HG02870 (cell line): ENCODE measurements at regions not wholly inside any gene's neighbourhood (a gene's known extent, or its start where the extent isn't known, plus 50 kb on each side); places are given as distances from the start of the nearest gene placed in this dataset.

Experiments
- ATAC-seq: cut with Tn5 transposase; IDR thresholded peaks from one replicate; pipeline ENCODE4 v1.9.1; 2021; ENCODE audit warnings: mild to moderate bottlenecking, moderate library complexity; ENCODE audit not compliant: unreplicated experiment

- ATAC-seq = no peak
These were observed 584.8 kb downstream of the PLA2G4A start for GRCh38 chr1:187413405-187414169.

GRCh38 chr1:187415065-187415464 is 586.3 kb downstream of the PLA2G4A start:
- ATAC-seq = no peak

- ATAC-seq = no peak
These were observed 588.8 kb downstream of the PLA2G4A start for GRCh38 chr1:187417520-187417919.

GRCh38 chr1:187433598-187433997 is 604.8 kb downstream of the PLA2G4A start:
- ATAC-seq = no peak

- no peak for ATAC-seq
These were observed 613.9 kb downstream of the PLA2G4A start for GRCh38 chr1:187442603-187443002.

DNA sequence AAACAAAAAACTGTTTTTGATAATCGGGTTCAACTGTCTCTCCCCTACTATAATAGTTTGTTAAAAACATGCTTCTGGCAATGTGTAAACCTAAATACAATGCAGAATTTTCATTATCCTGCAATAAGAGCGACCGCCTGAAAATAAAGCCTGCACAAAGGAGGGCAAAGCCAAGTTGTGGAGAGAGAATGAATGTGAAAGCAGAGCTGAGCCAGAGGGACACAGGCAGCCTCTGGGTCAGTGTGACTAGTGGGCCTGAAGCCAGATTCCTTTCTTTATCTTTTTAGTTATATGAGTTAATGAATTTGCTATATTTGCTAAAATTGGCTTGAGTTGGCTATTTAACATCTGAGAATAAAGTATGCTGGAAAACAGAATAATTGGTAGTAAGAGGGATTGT is 615.2 kb downstream of the PLA2G4A start:
- no peak for ATAC-seq

- no peak for ATAC-seq
These were observed 616.3 kb downstream of the PLA2G4A start for GRCh38 chr1:187445066-187445465.

- no peak for ATAC-seq
These were observed 622.5 kb downstream of the PLA2G4A start for GRCh38 chr1:187451238-187451637.

DNA sequence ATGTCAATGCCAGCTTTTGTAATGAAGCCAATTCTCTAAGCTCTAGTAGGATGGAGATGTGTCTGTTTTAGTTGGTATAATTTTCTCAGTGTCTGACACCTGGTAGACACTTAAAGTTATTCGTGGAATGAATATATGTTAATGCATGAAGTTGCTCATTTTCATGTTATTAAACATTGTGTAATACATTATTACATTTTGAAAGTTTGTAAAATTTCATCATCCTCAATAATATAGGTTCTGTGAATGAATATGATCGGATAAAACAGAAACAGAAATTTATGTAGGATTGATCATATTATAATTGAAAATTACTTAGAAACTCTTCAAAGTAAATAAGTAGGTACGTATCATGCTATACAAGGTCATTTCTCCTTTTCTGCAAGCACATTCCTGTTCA is 625.3 kb downstream of the PLA2G4A start:
- no peak for ATAC-seq

DNA sequence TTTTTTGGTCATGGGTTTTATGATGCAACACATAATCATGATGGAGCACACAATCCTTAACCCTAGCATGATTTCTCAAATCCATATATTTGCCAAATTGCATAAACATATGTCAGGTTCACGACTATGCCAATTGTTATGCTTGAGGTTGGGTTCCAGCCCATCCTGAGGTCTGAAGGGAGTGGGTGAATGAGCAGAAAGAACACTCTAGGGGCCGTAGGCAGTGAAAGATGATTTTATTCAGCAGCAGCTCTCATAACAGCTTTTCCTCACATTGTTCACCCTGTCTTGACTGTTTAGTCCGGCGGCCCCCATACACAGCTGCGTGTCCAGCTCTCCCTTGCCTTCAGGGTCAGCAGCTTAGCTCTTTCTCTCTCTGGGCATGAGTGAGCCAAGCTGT is 627.7 kb downstream of the PLA2G4A start:
- ATAC-seq = no peak

GRCh38 chr1:187460093-187460492 is 631.3 kb downstream of the PLA2G4A start:
- no peak for ATAC-seq

- no peak for ATAC-seq
These were observed 635.6 kb downstream of the PLA2G4A start for GRCh38 chr1:187464320-187464719.

- no peak for ATAC-seq
These were observed 636.7 kb downstream of the PLA2G4A start for GRCh38 chr1:187465441-187465840.

DNA sequence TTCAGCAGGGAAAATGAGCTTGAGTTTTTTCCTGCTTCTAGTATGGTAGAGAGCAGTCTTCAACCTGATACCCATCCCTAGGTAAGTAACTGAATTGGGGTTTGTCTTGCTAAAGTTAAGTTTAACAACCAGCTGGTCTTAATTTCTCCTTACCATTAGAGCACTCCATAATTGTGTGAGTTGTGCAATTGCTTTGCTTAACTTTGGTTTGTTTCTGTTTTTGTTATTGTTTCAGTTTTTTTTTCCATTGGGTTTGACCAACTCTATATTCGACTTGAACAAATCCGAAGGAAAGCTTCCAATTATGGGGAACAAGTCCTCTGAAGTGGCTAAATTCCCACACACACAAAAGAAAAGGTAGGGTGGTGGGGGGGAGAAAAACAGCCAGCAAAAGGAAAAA is 641.1 kb downstream of the PLA2G4A start:
- ATAC-seq = no peak

- ATAC-seq = no peak
These were observed 642.8 kb downstream of the PLA2G4A start for GRCh38 chr1:187471555-187471954.

DNA sequence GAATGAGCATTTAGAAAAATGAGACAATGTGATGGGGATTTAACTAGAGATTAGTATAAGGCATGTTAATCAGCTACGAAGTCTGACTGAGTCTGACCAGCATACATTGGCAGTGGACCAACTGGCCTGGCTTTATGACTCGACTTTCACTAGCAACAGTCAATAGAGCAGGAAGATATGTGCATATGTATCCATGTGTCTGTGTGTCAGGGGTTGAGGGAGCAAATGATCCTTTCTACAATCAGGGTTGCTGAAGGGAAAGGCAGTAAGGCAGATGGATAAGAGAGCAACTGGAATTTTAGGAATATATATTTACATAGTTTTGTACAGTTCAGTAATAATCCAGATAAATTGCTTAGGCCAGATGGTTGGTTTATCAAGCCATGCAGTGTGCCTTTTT is 645.6 kb downstream of the PLA2G4A start:
- no peak for ATAC-seq

DNA sequence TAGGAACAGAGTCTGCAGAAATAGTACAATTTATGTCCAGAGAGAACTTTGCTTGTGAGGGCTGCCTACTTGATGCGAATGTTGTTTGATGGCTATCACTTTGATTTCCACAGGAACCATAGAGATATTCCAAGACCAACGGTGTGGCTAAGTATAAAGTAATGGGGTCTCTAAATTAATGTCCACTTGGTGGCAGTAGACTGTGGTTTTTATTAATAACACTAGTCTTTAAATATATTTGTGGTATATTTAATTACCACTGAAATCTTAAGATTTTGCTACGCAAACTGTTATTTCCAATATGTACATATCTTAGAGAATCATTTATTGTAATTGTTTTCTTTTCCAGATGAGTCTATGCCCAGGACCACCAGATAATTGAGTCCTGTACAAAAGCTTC is 647.9 kb downstream of the PLA2G4A start:
- ATAC-seq = no peak

- no peak for ATAC-seq
These were observed 648.4 kb downstream of the PLA2G4A start for GRCh38 chr1:187477103-187477502.

GRCh38 chr1:187477535-187477934 is 648.8 kb downstream of the PLA2G4A start:
- ATAC-seq = no peak

DNA sequence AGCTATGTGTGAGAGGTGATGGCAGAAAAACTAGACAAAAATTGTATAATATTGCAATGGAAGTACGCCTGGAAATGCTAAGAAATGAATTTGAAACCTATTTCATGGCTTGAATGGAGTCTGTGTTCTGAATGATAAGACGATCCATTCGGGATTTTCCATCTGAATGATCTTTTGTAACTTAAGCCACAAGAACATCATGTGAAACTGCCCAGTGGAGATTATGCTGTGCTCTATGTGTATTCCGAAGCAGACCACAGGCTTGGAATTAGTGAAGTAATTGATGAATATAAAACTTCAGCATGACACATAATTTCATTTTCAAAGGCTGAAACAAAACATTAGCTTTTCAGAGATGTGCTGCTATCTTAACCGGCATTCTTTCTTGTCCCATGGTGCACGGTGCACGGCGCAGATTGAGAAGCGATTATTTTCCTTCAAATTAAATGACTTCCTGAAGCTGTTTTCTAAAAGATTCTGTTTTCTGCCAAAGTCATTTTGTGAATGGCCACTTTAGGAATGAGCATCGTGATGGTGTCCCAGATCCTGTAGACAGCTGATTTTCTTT is 652.9 kb downstream of the PLA2G4A start:
- no peak for ATAC-seq

- no peak for ATAC-seq
These were observed 661.5 kb downstream of the PLA2G4A start for GRCh38 chr1:187490266-187490665.

DNA sequence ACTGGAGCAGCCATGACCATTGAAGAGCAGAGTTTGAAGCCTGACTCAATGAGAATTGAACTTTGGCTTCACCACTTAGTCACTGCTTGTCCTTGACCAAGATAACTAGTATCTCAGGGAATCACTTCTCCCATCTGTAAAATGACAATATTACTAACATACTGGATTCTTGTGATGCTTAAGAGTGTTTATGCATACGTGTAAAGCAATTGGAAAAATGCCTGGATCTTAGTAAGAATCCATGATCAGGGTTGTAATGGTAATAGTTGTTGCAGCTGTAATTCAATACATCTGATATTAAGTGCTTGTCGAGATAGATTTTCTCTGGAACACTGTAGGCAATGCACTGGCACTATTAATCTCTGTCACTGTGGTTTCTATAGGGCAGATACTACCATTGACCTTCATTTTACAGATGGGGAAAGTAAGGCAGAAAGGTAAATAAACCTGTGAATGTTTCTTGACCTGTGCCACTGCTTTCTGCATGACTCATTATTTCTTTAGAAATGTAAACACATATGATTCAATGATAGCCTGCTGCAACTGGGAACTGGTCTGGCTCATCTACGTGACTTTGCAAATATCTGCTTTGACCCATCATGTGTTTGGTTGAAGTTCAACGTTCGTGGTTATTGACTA is 662.5 kb downstream of the PLA2G4A start:
- no peak for ATAC-seq
